SK-N-SH treated with all-trans-retinoic acid at 6 μM for 48 hours (cell line): ENCODE measurements at regions not wholly inside any gene's neighbourhood (a gene's known extent, or its start where the extent isn't known, plus 50 kb on each side); places are given as distances from the start of the nearest gene placed in this dataset.

Experiments
- ESRRG ChIP-seq: fragments of 250-450 bp; sonication (Bioruptor Pico); IDR thresholded peaks from 2 replicates; pipeline ENCODE4 v1.6.1; 2021; ENCODE audit warnings: mild to moderate bottlenecking
- GLIS3 ChIP-seq: fragments of 250-450 bp; sonication (Bioruptor Pico); IDR thresholded peaks from 2 replicates; pipeline ENCODE4 v1.5.0; 2020; ENCODE audit warnings: mild to moderate bottlenecking, moderate library complexity
- OSR1 ChIP-seq: fragments of 250-450 bp; sonication (Bioruptor Pico); IDR thresholded peaks from 2 replicates; pipeline ENCODE4 v1.8.0; 2022; ENCODE audit warnings: moderate library complexity, mild to moderate bottlenecking, inconsistent platforms
- POU6F1 ChIP-seq: fragments of 250-450 bp; sonication (Bioruptor Pico); IDR thresholded peaks from 2 replicates; pipeline ENCODE4 v1.8.0; 2021; ENCODE audit warnings: low read depth, mild to moderate bottlenecking, moderate library complexity, borderline replicate concordance
- RARB ChIP-seq: fragments of 250-450 bp; sonication (Bioruptor Pico); IDR thresholded peaks from 2 replicates; pipeline ENCODE4 v1.8.0; 2021; ENCODE audit warnings: mild to moderate bottlenecking, moderate library complexity
- SNAI2 ChIP-seq: fragments of 250-450 bp; sonication (Bioruptor Pico); IDR thresholded peaks from 2 replicates; pipeline ENCODE4 v1.5.0; 2020; ENCODE audit warnings: mild to moderate bottlenecking, moderate library complexity
- TCF4 ChIP-seq: fragments of 250-450 bp; sonication (Bioruptor Pico); IDR thresholded peaks from 2 replicates; pipeline ENCODE4 v1.8.0; 2021; ENCODE audit warnings: mild to moderate bottlenecking, moderate library complexity, borderline replicate concordance
- TSHZ2 ChIP-seq: fragments of 250-450 bp; sonication (Bioruptor Pico); IDR thresholded peaks from 2 replicates; pipeline ENCODE4 v1.5.0; 2020; ENCODE audit warnings: mild to moderate bottlenecking, moderate library complexity
- ZC3H10 ChIP-seq: fragments of 250-450 bp; sonication (Bioruptor Pico); IDR thresholded peaks from 2 replicates; pipeline ENCODE4 v1.5.1; 2021; ENCODE audit warnings: mild to moderate bottlenecking, moderate library complexity
- ZFP3 ChIP-seq: fragments of 250-450 bp; sonication (Bioruptor Pico); IDR thresholded peaks from 2 replicates; pipeline ENCODE4 v1.5.0; 2020; ENCODE audit warnings: mild to moderate bottlenecking, moderate library complexity
- ZNF8 ChIP-seq: fragments of 450-650 bp; formaldehyde crosslinking; IDR thresholded peaks from 2 replicates; pipeline ENCODE4 v1.5.0; 2020; ENCODE audit warnings: mild to moderate bottlenecking, moderate library complexity
- TF ChIP-seq, protein P1 (sequence below): fragments of 250-450 bp; sonication (Bioruptor Pico); IDR thresholded peaks from 2 replicates; pipeline ENCODE4 v1.5.1; 2021; ENCODE audit warnings: mild to moderate bottlenecking, moderate library complexity

- TF ChIP-seq ZNF8 (CRISPR knock-in tag) (no peak), ESRRG (CRISPR knock-in tag) (no peak), GLIS3 (no peak), TCF4 (CRISPR knock-in tag) (no peak), RARB (no peak), TSHZ2 (CRISPR knock-in tag) (no peak), POU6F1 (CRISPR knock-in tag) (no peak), ZC3H10 (CRISPR knock-in tag) (no peak), ZFP3 (CRISPR knock-in tag) (no peak), SNAI2 (CRISPR knock-in tag) (no peak), OSR1 (CRISPR knock-in tag) (no peak)
- TF ChIP-seq, protein P1, sequence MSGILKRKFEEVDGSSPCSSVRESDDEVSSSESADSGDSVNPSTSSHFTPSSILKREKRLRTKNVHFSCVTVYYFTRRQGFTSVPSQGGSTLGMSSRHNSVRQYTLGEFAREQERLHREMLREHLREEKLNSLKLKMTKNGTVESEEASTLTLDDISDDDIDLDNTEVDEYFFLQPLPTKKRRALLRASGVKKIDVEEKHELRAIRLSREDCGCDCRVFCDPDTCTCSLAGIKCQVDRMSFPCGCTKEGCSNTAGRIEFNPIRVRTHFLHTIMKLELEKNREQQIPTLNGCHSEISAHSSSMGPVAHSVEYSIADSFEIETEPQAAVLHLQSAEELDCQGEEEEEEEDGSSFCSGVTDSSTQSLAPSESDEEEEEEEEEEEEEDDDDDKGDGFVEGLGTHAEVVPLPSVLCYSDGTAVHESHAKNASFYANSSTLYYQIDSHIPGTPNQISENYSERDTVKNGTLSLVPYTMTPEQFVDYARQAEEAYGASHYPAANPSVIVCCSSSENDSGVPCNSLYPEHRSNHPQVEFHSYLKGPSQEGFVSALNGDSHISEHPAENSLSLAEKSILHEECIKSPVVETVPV (CRISPR knock-in tag), result no peak
These were observed 183.0 kb upstream of the PGRMC2 start for GRCh38 chr4:128470492-128471053.
